ENCODE measurements at regions not wholly inside any gene's neighbourhood (a gene's known extent, or its start where the extent isn't known, plus 50 kb on each side); places are given as distances from the start of the nearest gene placed in this dataset.
A peak's percentile ranks its signal among the peaks of the same experiment; 100 is the strongest.

GRCh38 chr1:115906627-115907026 is 65.7 kb upstream of the NHLH2 start:
- H3K4me1 ChIP-seq (ENCODE audit: insufficient read depth, low read length, poor library complexity, severe bottlenecking) = peaks cover 21% of the 10 kb centered on the region
- no peak overlapping the region for H3K4me3 ChIP-seq (ENCODE audit: low read length, poor library complexity, severe bottlenecking)
- no peak for TF ChIP-seq EZH2phosphoT487 (IDR thresholded peaks at IDR 0.05; ENCODE audit: borderline replicate concordance)

GRCh38 chr1:115907092-115907491 is 66.2 kb upstream of the NHLH2 start:
- Histone ChIP-seq H2AFZ (ENCODE audit: low read length) (no peak overlapping the region), H3K9me3 (ENCODE audit: insufficient read depth, low read depth, low read length) (no peaks in the 10 kb centered on the region), H3K4me1 (ENCODE audit: insufficient read depth, low read length, poor library complexity, severe bottlenecking) (peaks cover 21% of the 10 kb centered on the region), H4K20me1 (ENCODE audit: insufficient read depth, low read length, poor library complexity, severe bottlenecking) (no peaks in the 10 kb centered on the region), H3K36me3 (ENCODE audit: insufficient read depth, low read length) (no peaks in the 10 kb centered on the region), H3K9me2 (replicated peaks; ENCODE audit: low read depth, low read length) (no peaks in the 10 kb centered on the region), H3K27me3 (ENCODE audit: insufficient read depth, low read length, poor library complexity, severe bottlenecking) (no peaks in the 10 kb centered on the region), H3K79me2 (ENCODE audit: insufficient read depth, low read length) (no peaks in the 10 kb centered on the region), H3K4me2 (ENCODE audit: low read depth, low read length, poor library complexity, severe bottlenecking) (no peak overlapping the region), H3F3A (ENCODE audit: low read depth) (no peaks in the 10 kb centered on the region), H3K4me3 (ENCODE audit: low read length, poor library complexity, severe bottlenecking) (no peak overlapping the region), H3K9ac (ENCODE audit: low read depth, low read length, poor library complexity, severe bottlenecking) (no peak overlapping the region)
- TF ChIP-seq EZH2phosphoT487 (IDR thresholded peaks at IDR 0.05; ENCODE audit: borderline replicate concordance) (no peak), CTCF (conservative IDR thresholded peaks at IDR 0.05; ENCODE audit: low read length) (no peak)

More at GRCh38 chr1:115906627-115907026, 65.7 kb upstream of the NHLH2 start:
- H3K27me3 ChIP-seq (ENCODE audit: insufficient read depth, low read length, poor library complexity, severe bottlenecking) = no peaks in the 10 kb centered on the region
- H3K36me3 ChIP-seq (ENCODE audit: insufficient read depth, low read length) = no peaks in the 10 kb centered on the region
- H3K79me2 ChIP-seq (ENCODE audit: insufficient read depth, low read length) = no peaks in the 10 kb centered on the region
- H3K9ac ChIP-seq (ENCODE audit: low read depth, low read length, poor library complexity, severe bottlenecking) = no peak overlapping the region
- H4K20me1 ChIP-seq (ENCODE audit: insufficient read depth, low read length, poor library complexity, severe bottlenecking) = no peaks in the 10 kb centered on the region
- no peak overlapping the region for H2AFZ ChIP-seq (ENCODE audit: low read length)
- H3K9me3 ChIP-seq (ENCODE audit: insufficient read depth, low read depth, low read length) = no peaks in the 10 kb centered on the region
- no peak overlapping the region for H3K4me2 ChIP-seq (ENCODE audit: low read depth, low read length, poor library complexity, severe bottlenecking)
- no peaks in the 10 kb centered on the region for H3F3A ChIP-seq (ENCODE audit: low read depth)
- no peaks in the 10 kb centered on the region for H3K9me2 ChIP-seq (replicated peaks; ENCODE audit: low read depth, low read length)

- H3K9me2 ChIP-seq (replicated peaks; ENCODE audit: low read depth, low read length) = no peaks in the 10 kb centered on the region
- H3K4me2 ChIP-seq (ENCODE audit: low read depth, low read length, poor library complexity, severe bottlenecking) = no peak overlapping the region
- H3K9ac ChIP-seq (ENCODE audit: low read depth, low read length, poor library complexity, severe bottlenecking) = no peak overlapping the region
- peak overlapping the region; percentile 1; the same call in 1 of the 2 replicates for H2AFZ ChIP-seq (ENCODE audit: low read length)
- H4K20me1 ChIP-seq (ENCODE audit: insufficient read depth, low read length, poor library complexity, severe bottlenecking) = no peaks in the 10 kb centered on the region
- no peaks in the 10 kb centered on the region for H3K9me3 ChIP-seq (ENCODE audit: insufficient read depth, low read depth, low read length)
- H3F3A ChIP-seq (ENCODE audit: low read depth) = no peaks in the 10 kb centered on the region
- H3K79me2 ChIP-seq (ENCODE audit: insufficient read depth, low read length) = no peaks in the 10 kb centered on the region
- peaks cover 20% of the 10 kb centered on the region for H3K4me1 ChIP-seq (ENCODE audit: insufficient read depth, low read length, poor library complexity, severe bottlenecking)
- no peak for TF ChIP-seq CTCF (conservative IDR thresholded peaks at IDR 0.05; ENCODE audit: low read length)
- no peak for TF ChIP-seq EZH2phosphoT487 (IDR thresholded peaks at IDR 0.05; ENCODE audit: borderline replicate concordance)
- H3K36me3 ChIP-seq (ENCODE audit: insufficient read depth, low read length) = no peaks in the 10 kb centered on the region
- H3K4me3 ChIP-seq (ENCODE audit: low read length, poor library complexity, severe bottlenecking) = no peak overlapping the region
- no peaks in the 10 kb centered on the region for H3K27me3 ChIP-seq (ENCODE audit: insufficient read depth, low read length, poor library complexity, severe bottlenecking)
Measured at GRCh38 chr1:115908565-115909274, 67.6 kb upstream of the SLC22A15 start.

- H3K9ac ChIP-seq (ENCODE audit: low read depth, low read length, poor library complexity, severe bottlenecking) = peak overlapping the region; percentile 36
- no peaks in the 10 kb centered on the region for H4K20me1 ChIP-seq (ENCODE audit: insufficient read depth, low read length, poor library complexity, severe bottlenecking)
- no peaks in the 10 kb centered on the region for H3K36me3 ChIP-seq (ENCODE audit: insufficient read depth, low read length)
- H3K4me2 ChIP-seq (ENCODE audit: low read depth, low read length, poor library complexity, severe bottlenecking) = peak overlapping the region; percentile 42
- no peak overlapping the region for H2AFZ ChIP-seq (ENCODE audit: low read length)
- no peaks in the 10 kb centered on the region for H3K9me3 ChIP-seq (ENCODE audit: insufficient read depth, low read depth, low read length)
- TF ChIP-seq CTCF (conservative IDR thresholded peaks at IDR 0.05; ENCODE audit: low read length) (no peak), EZH2phosphoT487 (IDR thresholded peaks at IDR 0.05; ENCODE audit: borderline replicate concordance) (no peak)
- H3K27me3 ChIP-seq (ENCODE audit: insufficient read depth, low read length, poor library complexity, severe bottlenecking) = no peaks in the 10 kb centered on the region
- H3K4me3 ChIP-seq (ENCODE audit: low read length, poor library complexity, severe bottlenecking) = no peak overlapping the region
- H3K79me2 ChIP-seq (ENCODE audit: insufficient read depth, low read length) = no peaks in the 10 kb centered on the region
- H3K4me1 ChIP-seq (ENCODE audit: insufficient read depth, low read length, poor library complexity, severe bottlenecking) = peaks cover 20% of the 10 kb centered on the region
- H3K9me2 ChIP-seq (replicated peaks; ENCODE audit: low read depth, low read length) = no peaks in the 10 kb centered on the region
- no peaks in the 10 kb centered on the region for H3F3A ChIP-seq (ENCODE audit: low read depth)
Measured at GRCh38 chr1:115910231-115910630, 66.1 kb upstream of the SLC22A15 start.
